Activated CD8-positive, alpha-beta T cell treated with anti-CD3 and anti-CD28 coated beads for 36 hours (primary cell): ENCODE measurements at regions not wholly inside any gene's neighbourhood (a gene's known extent, or its start where the extent isn't known, plus 50 kb on each side); places are given as distances from the start of the nearest gene placed in this dataset.

Source experiments
- ATAC-seq: fragments of 200-7000 bp; cut with Tn5 transposase; one replicate; pipeline ENCODE4 v1.10.0; 2021; ENCODE audit warnings: mild to moderate bottlenecking, moderate library complexity
- CTCF ChIA-PET: fragments of 350-600 bp; sonication (Branson Sonifier 250); formaldehyde crosslinking; loops from one replicate; lab custom pipeline; 2021; ENCODE audit warnings: antibody characterized with exemption; lab: Charles Lee
- POLR2A ChIA-PET: fragments of 350-600 bp; sonication (Branson Sonifier 250); formaldehyde crosslinking; loops from one replicate; lab custom pipeline; 2021; ENCODE audit warnings: antibody characterized with exemption; lab: Charles Lee
- DNase-seq: peaks from one replicate; pipeline ENCODE4 v3.0.0-alpha.2; 2020
- H3K27ac Mint-ChIP-seq: one replicate; pipeline ENCODE4 v1.8.0; 2021; ENCODE audit warnings: mild to moderate bottlenecking, mixed read lengths
- H3K27me3 Mint-ChIP-seq: one replicate; pipeline ENCODE4 v1.8.0; 2021; ENCODE audit warnings: mixed read lengths
- H3K36me3 Mint-ChIP-seq: one replicate; pipeline ENCODE4 v1.8.0; 2021; ENCODE audit warnings: low read depth, mixed read lengths
- H3K4me1 Mint-ChIP-seq: one replicate; pipeline ENCODE4 v1.8.0; 2021; ENCODE audit warnings: low read depth, mixed read lengths
- H3K4me3 Mint-ChIP-seq: one replicate; pipeline ENCODE4 v1.8.0; 2021; ENCODE audit warnings: mild to moderate bottlenecking, moderate library complexity, mixed read lengths
- H3K9me3 Mint-ChIP-seq: one replicate; pipeline ENCODE4 v1.8.0; 2021; ENCODE audit warnings: mixed read lengths
- intact Hi-C: fragments of 100-400 bp; cut with micrococcal nuclease; formaldehyde crosslinking; loops from one replicate; pipeline ENCODE4 v1.10.0; 2022
- TF ChIP-seq, protein P1 (sequence below): fragments of 200-600 bp; IDR thresholded peaks from one replicate; pipeline ENCODE4 v1.8.0; 2022; ENCODE audit warnings: antibody characterized with exemption, mild to moderate bottlenecking

DNA sequence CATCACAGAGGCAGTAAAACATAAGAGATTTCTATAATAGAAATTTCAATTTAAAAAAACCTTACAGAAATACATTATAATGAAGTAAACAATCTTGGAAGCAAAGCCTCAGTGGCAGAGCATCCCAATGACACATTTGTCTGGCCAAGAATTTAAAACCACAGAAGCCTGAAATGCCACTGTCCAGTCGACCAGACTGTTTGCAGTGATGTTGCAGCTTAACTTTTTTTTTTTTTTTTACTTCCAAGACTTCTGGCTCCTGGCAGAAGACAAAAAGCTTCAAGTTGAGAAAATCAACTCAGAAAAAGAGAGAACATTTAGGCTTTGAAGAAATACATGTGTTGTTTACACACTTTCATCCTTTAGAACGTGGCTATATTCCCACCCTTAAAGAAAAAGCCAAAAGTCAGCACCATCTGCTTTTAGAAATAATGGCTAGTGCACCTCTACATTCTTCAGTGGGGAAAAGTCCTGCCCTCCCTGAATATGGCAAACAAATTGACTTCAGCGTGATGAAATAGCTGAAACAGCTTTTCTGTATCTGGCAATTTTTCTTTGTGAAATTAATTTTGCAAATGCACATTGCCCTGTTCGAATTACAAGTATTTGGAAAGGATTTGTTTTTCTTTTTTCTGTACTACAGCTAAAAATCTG, 205.5 kb upstream of the MON1B start:
- no peaks in the 10 kb centered on the region for H3K4me1 Mint-ChIP-seq
- no peaks in the 10 kb centered on the region for H3K36me3 Mint-ChIP-seq
- H3K27me3 Mint-ChIP-seq: no peaks in the 10 kb centered on the region
- H3K27ac Mint-ChIP-seq: no peak overlapping the region
- TF ChIP-seq, protein P1, sequence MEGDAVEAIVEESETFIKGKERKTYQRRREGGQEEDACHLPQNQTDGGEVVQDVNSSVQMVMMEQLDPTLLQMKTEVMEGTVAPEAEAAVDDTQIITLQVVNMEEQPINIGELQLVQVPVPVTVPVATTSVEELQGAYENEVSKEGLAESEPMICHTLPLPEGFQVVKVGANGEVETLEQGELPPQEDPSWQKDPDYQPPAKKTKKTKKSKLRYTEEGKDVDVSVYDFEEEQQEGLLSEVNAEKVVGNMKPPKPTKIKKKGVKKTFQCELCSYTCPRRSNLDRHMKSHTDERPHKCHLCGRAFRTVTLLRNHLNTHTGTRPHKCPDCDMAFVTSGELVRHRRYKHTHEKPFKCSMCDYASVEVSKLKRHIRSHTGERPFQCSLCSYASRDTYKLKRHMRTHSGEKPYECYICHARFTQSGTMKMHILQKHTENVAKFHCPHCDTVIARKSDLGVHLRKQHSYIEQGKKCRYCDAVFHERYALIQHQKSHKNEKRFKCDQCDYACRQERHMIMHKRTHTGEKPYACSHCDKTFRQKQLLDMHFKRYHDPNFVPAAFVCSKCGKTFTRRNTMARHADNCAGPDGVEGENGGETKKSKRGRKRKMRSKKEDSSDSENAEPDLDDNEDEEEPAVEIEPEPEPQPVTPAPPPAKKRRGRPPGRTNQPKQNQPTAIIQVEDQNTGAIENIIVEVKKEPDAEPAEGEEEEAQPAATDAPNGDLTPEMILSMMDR: no peak
- CTCF ChIA-PET: no interaction called here
- intact Hi-C loops: no loop called here
- H3K9me3 Mint-ChIP-seq: no peaks in the 10 kb centered on the region
- DNase-seq (no peak), ATAC-seq (no peak)
- POLR2A ChIA-PET: no interaction called here
- H3K4me3 Mint-ChIP-seq: no peak overlapping the region

- CTCF ChIA-PET: interaction anchor here (1.0 kb wide), 1 partner anchor 181 kb away, joined by 3 read pairs; no protein-coding TSS in a partner anchor
- Mint-ChIP-seq H3K27me3 (no peaks in the 10 kb centered on the region), H3K9me3 (no peaks in the 10 kb centered on the region), H3K4me1 (no peaks in the 10 kb centered on the region), H3K27ac (no peak overlapping the region), H3K36me3 (no peaks in the 10 kb centered on the region), H3K4me3 (no peak overlapping the region)
- DNase-seq (no peak), ATAC-seq (no peak)
- POLR2A ChIA-PET: no interaction called here
- intact Hi-C loops: no loop called here
- TF ChIP-seq, protein P1: no peak
These were observed 202.5 kb upstream of the MON1B start for GRCh38 chr16:76988526-76988925.

- ChIA-PET CTCF (no interaction called here), POLR2A (no interaction called here)
- Mint-ChIP-seq H3K4me1 (no peaks in the 10 kb centered on the region), H3K27ac (no peak overlapping the region), H3K36me3 (no peaks in the 10 kb centered on the region), H3K27me3 (peaks cover 1% of the 10 kb centered on the region), H3K4me3 (no peak overlapping the region), H3K9me3 (no peaks in the 10 kb centered on the region)
- ATAC-seq (no peak), DNase-seq (no peak)
- intact Hi-C loops: no loop called here
- TF ChIP-seq, protein P1: no peak
These were observed 188.3 kb upstream of the MON1B start for GRCh38 chr16:77002644-77003043.

DNA sequence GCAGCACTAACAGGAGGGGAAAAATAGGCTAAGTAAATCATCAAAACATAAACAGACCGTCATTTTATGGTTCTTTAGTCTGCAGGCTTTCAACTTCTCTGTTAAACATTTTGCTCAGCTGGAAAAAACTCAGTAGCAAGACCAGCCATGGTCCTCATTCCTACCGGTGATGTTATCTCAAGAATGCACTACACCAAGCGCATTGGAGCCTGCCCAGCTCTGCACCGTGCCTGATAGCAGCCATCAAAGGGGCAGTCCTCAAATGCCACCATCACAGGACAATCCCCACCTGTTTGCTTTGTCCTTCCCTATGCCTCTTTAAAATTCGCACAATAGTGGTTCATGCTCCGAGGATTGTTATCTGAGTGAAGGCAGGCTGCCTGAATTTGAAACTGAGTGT, 181.5 kb upstream of the MON1B start:
- no peak for ATAC-seq
- H3K9me3 Mint-ChIP-seq: peaks cover 4% of the 10 kb centered on the region
- H3K36me3 Mint-ChIP-seq: no peaks in the 10 kb centered on the region
- no peak overlapping the region for H3K27ac Mint-ChIP-seq
- intact Hi-C loops: no loop called here
- TF ChIP-seq, protein P1: no peak
- POLR2A ChIA-PET: no interaction called here
- no peak overlapping the region for H3K4me3 Mint-ChIP-seq
- no peaks in the 10 kb centered on the region for H3K4me1 Mint-ChIP-seq
- DNase-seq: no peak
- CTCF ChIA-PET: no interaction called here
- H3K27me3 Mint-ChIP-seq: peaks cover under 1% of the 10 kb centered on the region

DNA sequence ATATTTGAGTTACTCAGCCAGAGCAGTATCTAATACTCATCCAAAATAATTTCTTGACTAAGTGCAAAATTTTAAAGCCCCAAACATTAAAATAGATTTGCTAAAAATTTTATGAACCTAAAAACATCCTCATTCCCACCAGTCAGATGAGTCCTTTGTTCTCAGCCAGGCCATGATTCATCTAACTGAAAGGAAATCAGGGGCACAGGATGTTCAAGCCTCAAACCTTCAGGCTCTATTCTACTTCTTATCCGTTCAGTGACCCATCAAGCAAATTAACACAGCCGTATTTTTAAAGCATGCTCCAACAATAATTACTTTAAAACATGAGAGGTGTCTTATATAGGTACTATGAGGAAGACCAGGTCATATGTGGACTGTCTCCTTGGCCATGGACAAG, 176.5 kb upstream of the MON1B start:
- Mint-ChIP-seq H3K4me1 (no peaks in the 10 kb centered on the region), H3K27ac (no peak overlapping the region), H3K9me3 (peaks cover 4% of the 10 kb centered on the region), H3K27me3 (no peaks in the 10 kb centered on the region), H3K36me3 (no peaks in the 10 kb centered on the region), H3K4me3 (no peak overlapping the region)
- intact Hi-C loops: no loop called here
- ChIA-PET CTCF (no interaction called here), POLR2A (no interaction called here)
- no peak for ATAC-seq
- no peak for DNase-seq
- TF ChIP-seq, protein P1: no peak
